ENCODE measurements at regions not wholly inside any gene's neighbourhood (a gene's known extent, or its start where the extent isn't known, plus 50 kb on each side); places are given as distances from the start of the nearest gene placed in this dataset.
"Not testable (repeated sequence)": the region's sequence is repeated elsewhere in the genome, so short reads cannot be mapped to it uniquely, and the experiment has no call there.

GRCh38 chr7:10476642-10477041 is 497.0 kb upstream of the PHF14 start:
- no peak for DNase-seq (ENCODE audit: extremely low read depth, low read depth)
- TF ChIP-seq CTCF (IDR thresholded peaks at IDR 0.05; ENCODE audit: low read depth, low read length), result no peak

GRCh38 chr7:10483671-10484070 is 490.0 kb upstream of the PHF14 start:
- TF ChIP-seq CTCF (IDR thresholded peaks at IDR 0.05; ENCODE audit: low read depth, low read length), result no peak
- no peak for DNase-seq (ENCODE audit: extremely low read depth, low read depth)

GRCh38 chr7:10484767-10485166 is 488.9 kb upstream of the PHF14 start:
- no peak for TF ChIP-seq CTCF (IDR thresholded peaks at IDR 0.05; ENCODE audit: low read depth, low read length)
- no peak for DNase-seq (ENCODE audit: extremely low read depth, low read depth)

- DNase-seq (ENCODE audit: extremely low read depth, low read depth), result not testable (repeated sequence)
Observed at GRCh38 chr7:10501206-10501884, 472.3 kb upstream of the PHF14 start.

- DNase-seq (ENCODE audit: extremely low read depth, low read depth), result no peak
- no peak for TF ChIP-seq CTCF (IDR thresholded peaks at IDR 0.05; ENCODE audit: low read depth, low read length)
Observed at GRCh38 chr7:10507032-10507431, 466.6 kb upstream of the PHF14 start.

- TF ChIP-seq CTCF (IDR thresholded peaks at IDR 0.05; ENCODE audit: low read depth, low read length), result no peak
- no peak for DNase-seq (ENCODE audit: extremely low read depth, low read depth)
Observed at GRCh38 chr7:10521306-10521705, 452.4 kb upstream of the PHF14 start.

GRCh38 chr7:10533429-10533828 is 440.2 kb upstream of the PHF14 start:
- DNase-seq (ENCODE audit: extremely low read depth, low read depth), result not testable (repeated sequence)

GRCh38 chr7:10536561-10536960 is 437.1 kb upstream of the PHF14 start:
- DNase-seq (ENCODE audit: extremely low read depth, low read depth), result no peak
- TF ChIP-seq CTCF (IDR thresholded peaks at IDR 0.05; ENCODE audit: low read depth, low read length), result no peak
